Common myeloid progenitor, CD34-positive (primary cell): ENCODE measurements at regions not wholly inside any gene's neighbourhood (a gene's known extent, or its start where the extent isn't known, plus 50 kb on each side); places are given as distances from the start of the nearest gene placed in this dataset.

Source experiments
- CTCF ChIA-PET: fragments of 350-600 bp; sonication (Branson Sonifier 250); formaldehyde crosslinking; loops from one replicate; lab custom pipeline; 2021; ENCODE audit warnings: antibody characterized with exemption; lab: Charles Lee
- POLR2A ChIA-PET: fragments of 350-600 bp; sonication (Branson Sonifier 250); formaldehyde crosslinking; loops from one replicate; lab custom pipeline; 2021; ENCODE audit warnings: antibody characterized with exemption; lab: Charles Lee
- DNase-seq, 3 donors: peaks; one replicate each; pipeline versions ENCODE4 v3.0.0 to v3.0.0-alpha.2; 2013
- H3K27ac ChIP-seq, 2 experiments: 1 replicate in 1 of 2; 2 replicates in 1 of 2; pipeline ENCODE4 v1.7.0; 2013; ENCODE audit warnings: inconsistent platforms in 2 of 2, low read length in 2 of 2, mild to moderate bottlenecking in 2 of 2, low read depth in 1 of 2, moderate library complexity in 1 of 2; ENCODE audit not compliant: severe bottlenecking in 2 of 2, insufficient read depth in 1 of 2, poor library complexity in 1 of 2
- H3K27me3 ChIP-seq, 5 experiments: replicated peaks in 2 of 5; 1 replicate in 3 of 5; 2 replicates in 2 of 5; pipeline versions ENCODE4 v1.6.1 to v1.7.0; 2013; ENCODE audit warnings: low read length in 4 of 5, mild to moderate bottlenecking in 2 of 5, moderate library complexity in 2 of 5, inconsistent platforms in 1 of 5; ENCODE audit not compliant: insufficient read depth in 5 of 5, control insufficient read depth in 4 of 5
- H3K36me3 ChIP-seq, 4 experiments: 1 replicate in 2 of 4; 2 replicates in 2 of 4; pipeline versions ENCODE4 v1.6.1 to v1.7.0; 2013; ENCODE audit warnings: low read length in 3 of 4, control low read depth in 1 of 4, mild to moderate bottlenecking in 1 of 4; ENCODE audit not compliant: control insufficient read depth in 4 of 4, insufficient read depth in 4 of 4
- H3K4me1 ChIP-seq, 4 experiments: 1 replicate in 3 of 4; 2 replicates in 1 of 4; pipeline versions ENCODE4 v1.6.1 to v1.7.1; 2013; ENCODE audit warnings: low read length in 3 of 4, mild to moderate bottlenecking in 3 of 4, control low read depth in 1 of 4, inconsistent platforms in 1 of 4, moderate library complexity in 1 of 4; ENCODE audit not compliant: control insufficient read depth in 4 of 4, insufficient read depth in 4 of 4; ENCODE audit errors: control extremely low read depth in 1 of 4
- H3K4me3 ChIP-seq, 7 experiments: 1 replicate in 4 of 7; 2 replicates in 3 of 7; pipeline versions ENCODE4 v1.5.1 to v1.7.0; 2013; ENCODE audit warnings: mild to moderate bottlenecking in 7 of 7, low read length in 6 of 7, moderate library complexity in 6 of 7, inconsistent platforms in 2 of 7, low read depth in 2 of 7, control low read depth in 1 of 7; ENCODE audit not compliant: insufficient read depth in 4 of 7, control insufficient read depth in 1 of 7; ENCODE audit errors: extremely low read depth in 1 of 7
- H3K9me3 ChIP-seq, 5 experiments: 1 replicate in 4 of 5; 2 replicates in 1 of 5; pipeline versions ENCODE4 v1.6.1 to v1.7.1; 2013; ENCODE audit warnings: low read length in 4 of 5, mild to moderate bottlenecking in 2 of 5, inconsistent platforms in 1 of 5, low read depth in 1 of 5, moderate library complexity in 1 of 5; ENCODE audit not compliant: control insufficient read depth in 4 of 5, insufficient read depth in 2 of 5; ENCODE audit errors: control extremely low read depth in 1 of 5
- WGBS: methylation state at CpG from one replicate; pipeline ENCODE4 v1.1.5; 2013; ENCODE audit not compliant: insufficient coverage; 5-methylcytosine and 5-hydroxymethylcytosine counted together

DNA sequence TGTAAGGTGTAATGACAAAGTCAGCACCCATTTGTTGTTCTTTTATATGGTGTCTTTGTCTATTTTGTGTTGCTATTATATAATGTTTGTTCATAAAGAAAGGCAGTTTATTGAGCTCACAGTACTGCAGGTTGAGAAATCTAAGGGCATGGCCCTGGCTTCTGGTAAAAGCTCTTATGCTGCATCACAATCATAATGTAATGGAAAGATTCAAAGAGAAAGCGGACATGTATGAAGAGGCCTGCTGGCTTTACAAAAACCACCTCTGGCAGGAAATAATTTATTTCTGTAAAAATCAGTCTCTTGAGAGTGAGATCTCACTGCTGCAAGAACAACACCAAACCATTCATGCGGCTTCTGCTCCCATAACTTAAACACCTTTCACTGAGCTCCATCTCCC is 746.7 kb upstream of the FAM174A start:
- Histone ChIP-seq H3K36me3 (no peaks in the 10 kb centered on the region), H3K4me3 (no peak overlapping the region), H3K27ac (no peak overlapping the region), H3K9me3 (no peaks in the 10 kb centered on the region), H3K27me3 (no peaks in the 10 kb centered on the region), H3K4me1 (no peaks in the 10 kb centered on the region)
- ChIA-PET CTCF (no interaction called here), POLR2A (no interaction called here)
- 20% methylated on average over 1 of the region's 2 CpGs for WGBS
- no peak for DNase-seq

DNA sequence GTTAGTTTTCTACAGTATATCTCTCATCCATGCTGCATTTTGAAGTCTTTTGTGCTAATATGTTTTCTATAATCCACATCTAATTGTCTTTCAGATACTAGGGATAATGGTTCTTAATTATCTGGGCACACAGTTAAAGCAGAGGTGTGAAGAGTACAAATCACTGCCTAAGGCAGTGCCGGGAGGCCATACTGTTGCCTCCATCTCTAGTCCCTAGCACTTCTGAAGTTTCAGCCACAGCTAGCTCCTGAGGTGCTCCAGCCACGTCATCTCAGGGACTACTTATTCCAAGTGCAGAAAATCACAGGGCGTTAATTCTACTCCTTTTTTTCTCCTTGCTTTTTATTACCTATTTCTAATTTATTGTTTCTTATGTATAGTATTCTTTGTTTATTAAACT is 760.0 kb upstream of the FAM174A start:
- ChIA-PET POLR2A (no interaction called here), CTCF (no interaction called here)
- H3K27ac ChIP-seq, result no peak overlapping the region

DNA sequence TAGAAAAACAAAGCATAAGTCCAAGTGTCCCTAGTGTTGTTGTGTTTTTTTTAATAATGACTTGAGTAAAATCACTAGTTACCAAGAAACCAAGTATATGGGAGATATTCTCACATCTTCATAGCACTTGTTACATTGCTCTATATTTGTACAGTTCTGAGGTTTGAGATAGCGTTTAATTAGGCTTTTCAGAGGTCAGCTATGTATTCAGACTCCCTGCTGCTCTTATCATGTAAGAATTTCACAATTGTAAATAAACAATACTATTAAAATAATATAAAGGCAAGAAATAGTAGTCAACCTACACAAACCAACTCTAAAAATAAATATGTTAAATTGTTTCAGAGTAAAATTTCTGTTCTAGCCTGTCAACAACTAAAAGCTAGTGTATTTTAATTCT is 761.9 kb upstream of the FAM174A start:
- H3K4me3 ChIP-seq, result no peak overlapping the region
- DNase-seq, result no peak
- H3K36me3 ChIP-seq, result no peaks in the 10 kb centered on the region
- no peaks in the 10 kb centered on the region for H3K27me3 ChIP-seq
- CTCF ChIA-PET, result no interaction called here
- POLR2A ChIA-PET, result no interaction called here
- no CpG with 5 or more reads among the region's 1 CpG for WGBS
- no peak overlapping the region for H3K27ac ChIP-seq
- no peaks in the 10 kb centered on the region for H3K4me1 ChIP-seq
- no peaks in the 10 kb centered on the region for H3K9me3 ChIP-seq

More for the DNA sequence above, 760.0 kb upstream of the FAM174A start:
- Histone ChIP-seq H3K27me3 (no peaks in the 10 kb centered on the region), H3K4me1 (no peaks in the 10 kb centered on the region), H3K36me3 (no peaks in the 10 kb centered on the region), H3K4me3 (no peak overlapping the region), H3K9me3 (no peaks in the 10 kb centered on the region)
- 40% methylated on average over 1 of the region's 3 CpGs for WGBS
- DNase-seq, result no peak

DNA sequence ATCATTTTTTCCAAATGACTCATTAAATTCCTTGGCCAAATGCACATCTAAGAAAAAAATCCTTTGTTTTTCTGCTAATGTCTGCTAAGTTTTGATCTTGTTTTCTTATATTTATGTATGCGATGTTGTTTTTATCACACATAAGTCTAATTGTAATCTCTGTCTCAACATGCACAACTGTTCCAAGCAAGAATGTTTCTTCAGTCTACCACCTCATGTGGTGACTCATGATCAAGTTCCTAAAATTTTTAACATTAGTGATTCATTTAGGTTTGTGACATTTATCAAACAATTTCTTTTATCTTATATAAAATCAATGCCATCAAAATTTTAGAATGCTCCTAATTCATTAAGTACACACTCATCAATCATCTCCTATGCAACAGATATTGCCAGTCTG is 763.9 kb upstream of the FAM174A start:
- ChIA-PET CTCF (no interaction called here), POLR2A (no interaction called here)
- Histone ChIP-seq H3K27ac (no peak overlapping the region), H3K36me3 (no peaks in the 10 kb centered on the region), H3K4me3 (no peak overlapping the region), H3K27me3 (no peaks in the 10 kb centered on the region), H3K9me3 (no peaks in the 10 kb centered on the region), H3K4me1 (no peaks in the 10 kb centered on the region)
- DNase-seq, result no peak
- no CpG with 5 or more reads among the region's 1 CpG for WGBS

DNA sequence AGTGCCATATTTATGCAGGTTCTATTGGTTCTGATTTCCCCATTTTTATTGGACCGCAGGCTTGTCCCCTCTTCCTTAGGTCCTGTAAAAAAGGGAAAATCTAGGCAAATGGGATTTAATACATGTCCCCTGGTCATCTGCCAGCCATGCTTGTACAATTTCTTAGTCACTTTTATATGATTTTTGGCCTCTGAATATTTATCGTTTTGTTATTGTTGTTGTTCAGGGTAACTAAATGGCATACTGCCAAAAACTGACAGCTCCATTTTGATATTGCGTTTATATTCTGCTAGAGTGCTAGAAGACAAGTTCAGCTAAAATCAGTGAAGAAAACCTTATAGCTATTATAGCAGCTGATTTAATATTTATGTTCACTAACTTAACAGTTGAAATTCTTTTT is 770.2 kb upstream of the FAM174A start:
- POLR2A ChIA-PET, result no interaction called here
- Histone ChIP-seq H3K27ac (no peak overlapping the region), H3K27me3 (no peaks in the 10 kb centered on the region), H3K4me1 (no peaks in the 10 kb centered on the region), H3K9me3 (no peaks in the 10 kb centered on the region), H3K4me3 (no peak overlapping the region), H3K36me3 (no peaks in the 10 kb centered on the region)
- no peak for DNase-seq
- WGBS, result 85% methylated on average over 2 of the region's 3 CpGs
- CTCF ChIA-PET, result no interaction called here

DNA sequence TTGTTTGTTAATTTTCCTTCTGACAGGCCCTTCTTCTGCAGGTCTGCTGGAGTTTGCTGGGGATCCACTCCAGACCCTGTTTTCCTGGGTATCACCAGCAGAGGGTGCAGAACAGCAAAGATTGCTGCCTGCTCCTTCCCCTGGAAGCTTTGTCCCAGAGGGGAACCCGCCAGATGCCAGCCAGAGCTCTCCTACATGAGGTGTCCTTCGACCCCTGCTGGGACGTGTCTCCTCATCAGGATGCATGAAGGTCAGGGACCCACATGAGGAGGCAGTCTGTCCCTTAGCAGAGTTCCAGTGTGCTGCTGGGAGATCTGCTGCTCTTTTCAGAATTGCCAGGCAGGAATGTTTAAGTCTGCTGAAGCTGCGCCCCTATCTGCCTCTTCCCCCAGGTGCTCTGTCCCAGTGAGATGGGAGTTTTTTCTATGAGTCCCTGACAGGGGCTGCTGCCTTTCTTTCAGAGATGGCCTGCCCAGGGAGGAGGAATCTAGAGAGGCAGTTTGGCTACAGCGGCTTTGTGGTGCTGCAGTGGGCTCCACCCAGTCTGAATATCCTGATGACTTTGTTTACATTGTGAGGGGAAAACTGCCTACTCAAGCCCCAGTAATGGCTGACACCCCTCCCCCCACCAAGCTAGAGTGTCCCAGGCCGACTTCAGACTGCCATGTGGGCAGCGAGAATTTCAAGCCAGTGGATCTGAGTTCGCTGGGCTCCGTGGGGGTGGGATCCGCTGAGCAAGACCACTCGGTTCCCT is 772.0 kb upstream of the FAM174A start:
- no peaks in the 10 kb centered on the region for H3K36me3 ChIP-seq
- H3K27me3 ChIP-seq, result no peaks in the 10 kb centered on the region
- H3K9me3 ChIP-seq, result no peaks in the 10 kb centered on the region
- no peak overlapping the region for H3K27ac ChIP-seq
- WGBS, result 91% methylated on average over 9 of the region's 11 CpGs
- ChIA-PET CTCF (no interaction called here), POLR2A (no interaction called here)
- no peak overlapping the region for H3K4me3 ChIP-seq
- H3K4me1 ChIP-seq, result no peaks in the 10 kb centered on the region
- no peak for DNase-seq

DNA sequence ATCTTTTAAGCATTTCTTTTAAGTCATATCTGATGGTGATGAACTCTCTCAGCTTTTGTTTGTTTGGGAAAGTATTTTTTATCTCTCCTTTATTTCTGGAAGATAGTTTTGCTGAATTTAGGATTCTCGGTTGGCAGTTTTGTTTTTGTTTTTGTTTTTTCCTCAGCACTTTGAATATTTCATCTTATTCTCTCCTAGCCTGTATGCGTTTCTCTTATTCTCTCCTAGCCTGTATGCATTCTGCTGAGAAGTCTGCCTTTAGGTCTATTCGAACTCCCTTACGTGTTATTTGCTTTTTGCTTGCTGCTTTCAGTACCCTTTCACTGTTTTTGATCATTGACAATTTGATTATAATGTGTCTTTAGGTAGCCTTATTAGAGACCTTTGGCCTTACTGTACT is 787.8 kb upstream of the FAM174A start:
- POLR2A ChIA-PET, result no interaction called here
- no peaks in the 10 kb centered on the region for H3K27me3 ChIP-seq
- H3K27ac ChIP-seq, result no peak overlapping the region
- CTCF ChIA-PET, result no interaction called here
- WGBS, result 100% methylated on average over 1 of the region's 4 CpGs
- no peak for DNase-seq
- H3K9me3 ChIP-seq, result peaks cover 0 to 2% (median 0%) of the 10 kb centered on the region in 5 experiments
- no peak overlapping the region for H3K4me3 ChIP-seq
- no peaks in the 10 kb centered on the region for H3K36me3 ChIP-seq
- H3K4me1 ChIP-seq, result no peaks in the 10 kb centered on the region
